HCT116 (cell line): ENCODE measurements at regions not wholly inside any gene's neighbourhood (a gene's known extent, or its start where the extent isn't known, plus 50 kb on each side); places are given as distances from the start of the nearest gene placed in this dataset.
A peak's percentile ranks its signal among the peaks of the same experiment; 100 is the strongest.
"Not testable (repeated sequence)": the region's sequence is repeated elsewhere in the genome, so short reads cannot be mapped to it uniquely, and the experiment has no call there.

ENCODE experiments used
- ATAC-seq: fragments of 200-7000 bp; cut with Tn5 transposase; 2 replicates; pipeline ENCODE4 v1.9.1; 2020; ENCODE audit warnings: mild to moderate bottlenecking, moderate library complexity
- BruUV-seq: library from RNA; stranded (reverse); fragments of 400-500 nt; replicated peaks from 2 replicates; lab custom pipeline; 2021; lab: Mats Ljungman, UMichigan
- CTCF ChIA-PET: fragments of 300-600 bp; sonication (Branson Sonifier 250); formaldehyde crosslinking; loops from one replicate; lab custom pipeline; 2021; ENCODE audit warnings: antibody characterized with exemption; lab: Charles Lee
- POLR2A ChIA-PET: fragments of 300-600, 350-600 bp; sonication (Branson Sonifier 250); formaldehyde crosslinking; loops from one replicate; lab custom pipeline; 2021; ENCODE audit warnings: antibody characterized with exemption; lab: Charles Lee
- RAD21 ChIA-PET, 2 experiments: fragments of 300-600 bp; sonication (Branson Sonifier 250); formaldehyde crosslinking; loops; one replicate each; lab custom pipeline; 2023; ENCODE audit warnings: low total read pairs in 2 of 2; ENCODE audit not compliant: uncharacterized antibody in 2 of 2, unreplicated experiment in 2 of 2, low non-redundant PET in 1 of 2; lab: Charles Lee
- DNase-seq: peaks from one replicate; pipeline ENCODE4 v3.0.0-alpha.2; 2010; ENCODE audit warnings: low read depth, low spot score
- H2AFZ ChIP-seq: fragments of 200-600 bp; shearing (Covaris generic), sonication (generic); 2 replicates; pipeline ENCODE4 v1.6.1; 2017; ENCODE audit warnings: low read depth, mixed run types, mixed read lengths, antibody characterized with exemption, low read length; ENCODE audit not compliant: poor library complexity, severe bottlenecking
- H3K27ac ChIP-seq: 2 replicates; pipeline ENCODE4 v1.5.1; 2012; ENCODE audit warnings: low read depth, low read length
- H3K27me3 ChIP-seq: fragments of 200-600 bp; sonication (generic); 2 replicates; pipeline ENCODE4 v1.6.1; 2016; ENCODE audit warnings: mixed run types, low read length, mixed read lengths; ENCODE audit not compliant: insufficient read depth
- H3K36me3 ChIP-seq, 2 experiments: fragments of 200-500 bp in 1 of 2; fragments of 200-600 bp in 1 of 2; sonication (Bioruptor generic) in 1 of 2; sonication (generic) in 1 of 2; 2 replicates each; pipeline versions ENCODE4 v1.5.1 to v1.6.1; 2014 to 2016; ENCODE audit warnings: low read length in 2 of 2, inconsistent platforms in 1 of 2, mixed read lengths in 1 of 2, mixed run types in 1 of 2; ENCODE audit not compliant: insufficient read depth in 2 of 2, control insufficient read depth in 1 of 2
- H3K4me1 ChIP-seq, 2 experiments: fragments of 200-600 bp in 1 of 2; sonication (generic) in 1 of 2; 2 replicates each; pipeline versions ENCODE4 v1.5.1 to v1.6.1; 2012 to 2017; ENCODE audit warnings: low read length in 2 of 2, inconsistent platforms in 1 of 2, mild to moderate bottlenecking in 1 of 2, mixed read lengths in 1 of 2, mixed run types in 1 of 2, moderate library complexity in 1 of 2; ENCODE audit not compliant: insufficient read depth in 2 of 2, control insufficient read depth in 1 of 2
- H3K4me2 ChIP-seq: fragments of 200-600 bp; sonication (generic); 2 replicates; pipeline ENCODE4 v1.6.1; 2017; ENCODE audit warnings: mixed run types, low read length, mixed read lengths
- H3K4me3 ChIP-seq, 2 experiments: fragments of 200-600 bp in 1 of 2; sonication (generic) in 1 of 2; replicated peaks in 1 of 2; 2 replicates each; pipeline ENCODE4 v1.5.1; 2011 to 2016; ENCODE audit warnings: low read length in 2 of 2, control low read depth in 1 of 2, low read depth in 1 of 2, mild to moderate bottlenecking in 1 of 2, mixed read lengths in 1 of 2, mixed run types in 1 of 2
- H3K79me2 ChIP-seq: fragments of 200-600 bp; sonication (generic); 2 replicates; pipeline ENCODE4 v1.6.1; 2017; ENCODE audit warnings: mild to moderate bottlenecking, mixed run types, low read length, moderate library complexity, mixed read lengths; ENCODE audit not compliant: insufficient read depth
- H3K9ac ChIP-seq: fragments of 200-600 bp; sonication (generic); 2 replicates; pipeline ENCODE4 v1.6.1; 2016; ENCODE audit warnings: low read length, mixed read lengths
- H3K9me2 ChIP-seq: fragments of 200-600 bp; sonication (generic), shearing (Covaris generic); 2 replicates; pipeline ENCODE4 v1.6.1; 2017; ENCODE audit warnings: mixed run types, mild to moderate bottlenecking, moderate library complexity; ENCODE audit not compliant: insufficient read depth
- H3K9me3 ChIP-seq, 2 experiments: fragments of 200-500 bp in 1 of 2; fragments of 200-600 bp in 1 of 2; sonication (Bioruptor generic) in 1 of 2; sonication (generic) in 1 of 2; 2 replicates each; pipeline ENCODE4 v1.6.1; 2014 to 2017; ENCODE audit warnings: low read length in 2 of 2, mixed read lengths in 2 of 2, inconsistent platforms in 1 of 2, low read depth in 1 of 2, mild to moderate bottlenecking in 1 of 2, mixed run types in 1 of 2, moderate library complexity in 1 of 2; ENCODE audit not compliant: control insufficient read depth in 1 of 2, insufficient read depth in 1 of 2
- H4K20me1 ChIP-seq: fragments of 200-600 bp; sonication (generic), shearing (Covaris generic); 2 replicates; pipeline ENCODE4 v1.6.1; 2017; ENCODE audit warnings: mixed run types, mild to moderate bottlenecking, moderate library complexity; ENCODE audit not compliant: insufficient read depth
- intact Hi-C: fragments of 100-400 bp; cut with micrococcal nuclease; formaldehyde crosslinking; loops from 2 replicates; pipeline ENCODE4 v1.10.0; 2022

- H3K4me2 ChIP-seq, POLR2A ChIA-PET, H3K4me1 ChIP-seq, H3K9ac ChIP-seq, H3K9me2 ChIP-seq, BruUV-seq, H2AFZ ChIP-seq, H3K4me3 ChIP-seq, RAD21 ChIA-PET, intact Hi-C loops, H4K20me1 ChIP-seq, H3K9me3 ChIP-seq, DNase-seq, H3K27ac ChIP-seq, CTCF ChIA-PET, H3K27me3 ChIP-seq, H3K79me2 ChIP-seq, H3K36me3 ChIP-seq: not testable (repeated sequence)
- peak; percentile 50; the same call in 1 of the 2 replicates for ATAC-seq
Measured at GRCh38 chr5:69710475-69710874, 150.5 kb downstream of the GTF2H2C start.
